ENCODE measurements at regions not wholly inside any gene's neighbourhood (a gene's known extent, or its start where the extent isn't known, plus 50 kb on each side); places are given as distances from the start of the nearest gene placed in this dataset.

GRCh38 chr18:22639561-22639960 is 221.8 kb upstream of the CTAGE1 start:
- TF ChIP-seq, protein P1, sequence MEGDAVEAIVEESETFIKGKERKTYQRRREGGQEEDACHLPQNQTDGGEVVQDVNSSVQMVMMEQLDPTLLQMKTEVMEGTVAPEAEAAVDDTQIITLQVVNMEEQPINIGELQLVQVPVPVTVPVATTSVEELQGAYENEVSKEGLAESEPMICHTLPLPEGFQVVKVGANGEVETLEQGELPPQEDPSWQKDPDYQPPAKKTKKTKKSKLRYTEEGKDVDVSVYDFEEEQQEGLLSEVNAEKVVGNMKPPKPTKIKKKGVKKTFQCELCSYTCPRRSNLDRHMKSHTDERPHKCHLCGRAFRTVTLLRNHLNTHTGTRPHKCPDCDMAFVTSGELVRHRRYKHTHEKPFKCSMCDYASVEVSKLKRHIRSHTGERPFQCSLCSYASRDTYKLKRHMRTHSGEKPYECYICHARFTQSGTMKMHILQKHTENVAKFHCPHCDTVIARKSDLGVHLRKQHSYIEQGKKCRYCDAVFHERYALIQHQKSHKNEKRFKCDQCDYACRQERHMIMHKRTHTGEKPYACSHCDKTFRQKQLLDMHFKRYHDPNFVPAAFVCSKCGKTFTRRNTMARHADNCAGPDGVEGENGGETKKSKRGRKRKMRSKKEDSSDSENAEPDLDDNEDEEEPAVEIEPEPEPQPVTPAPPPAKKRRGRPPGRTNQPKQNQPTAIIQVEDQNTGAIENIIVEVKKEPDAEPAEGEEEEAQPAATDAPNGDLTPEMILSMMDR (IDR thresholded peaks at IDR 0.05), result no peak
- DNase-seq (peak in 1 of 4 donors; percentile 52), ATAC-seq (no peak)
- Histone ChIP-seq H3K27ac (no peak overlapping the region), H3K36me3 (no peaks in the 10 kb centered on the region), H3K9me3 (peaks cover 0 to 4% of the 10 kb centered on the region in 2 donors), H3K4me3 (no peak overlapping the region), H3K4me1 (no peaks in the 10 kb centered on the region), H3K27me3 (no peaks in the 10 kb centered on the region)
- intact Hi-C loops (cut with DNase I), result no loop called here

- no peaks in the 10 kb centered on the region for H3K36me3 ChIP-seq
- no peaks in the 10 kb centered on the region for H3K27me3 ChIP-seq
- H3K4me1 ChIP-seq, result no peaks in the 10 kb centered on the region
- TF ChIP-seq, protein P1 (IDR thresholded peaks at IDR 0.05), result no peak
- no peak overlapping the region for H3K4me3 ChIP-seq
- DNase-seq, result no peak
- no peak for ATAC-seq
- peaks cover 0 to 4% of the 10 kb centered on the region in 2 donors for H3K9me3 ChIP-seq
- no peak overlapping the region for H3K27ac ChIP-seq
- intact Hi-C loops (cut with DNase I), result no loop called here
Measured at GRCh38 chr18:22640281-22640842, 222.6 kb upstream of the CTAGE1 start.

- Histone ChIP-seq H3K9me3 (no peaks in the 10 kb centered on the region), H3K36me3 (no peaks in the 10 kb centered on the region), H3K27me3 (no peaks in the 10 kb centered on the region), H3K4me1 (no peaks in the 10 kb centered on the region), H3K4me3 (no peak overlapping the region), H3K27ac (no peak overlapping the region)
- intact Hi-C loops (cut with DNase I), result no loop called here
- peak in 2 of 4 donors; percentile 49 to 68 for DNase-seq
- ATAC-seq, result no peak
- TF ChIP-seq, protein P1 (IDR thresholded peaks at IDR 0.05), result no peak
Measured at GRCh38 chr18:22641958-22642357, 224.2 kb upstream of the CTAGE1 start.

GRCh38 chr18:22643731-22644130 is 226.0 kb upstream of the CTAGE1 start:
- intact Hi-C loops (cut with DNase I), result no loop called here
- H3K9me3 ChIP-seq, result no peaks in the 10 kb centered on the region
- TF ChIP-seq, protein P1 (IDR thresholded peaks at IDR 0.05), result no peak
- no peaks in the 10 kb centered on the region for H3K4me1 ChIP-seq
- DNase-seq, result no peak
- no peak for ATAC-seq
- no peak overlapping the region for H3K4me3 ChIP-seq
- H3K36me3 ChIP-seq, result no peaks in the 10 kb centered on the region
- H3K27me3 ChIP-seq, result no peaks in the 10 kb centered on the region
- no peak overlapping the region for H3K27ac ChIP-seq

- intact Hi-C loops (cut with DNase I), result no loop called here
- no peak for ATAC-seq
- peaks cover 0 to 15% of the 10 kb centered on the region in 2 donors for H3K9me3 ChIP-seq
- no peaks in the 10 kb centered on the region for H3K4me1 ChIP-seq
- TF ChIP-seq, protein P1 (IDR thresholded peaks at IDR 0.05), result no peak
- no peaks in the 10 kb centered on the region for H3K27me3 ChIP-seq
- no peak overlapping the region for H3K4me3 ChIP-seq
- no peak overlapping the region for H3K27ac ChIP-seq
- no peak for DNase-seq
- H3K36me3 ChIP-seq, result no peaks in the 10 kb centered on the region
Measured at GRCh38 chr18:22650247-22650646, 232.5 kb upstream of the CTAGE1 start.
